ENCODE measurements at regions not wholly inside any gene's neighbourhood (a gene's known extent, or its start where the extent isn't known, plus 50 kb on each side); places are given as distances from the start of the nearest gene placed in this dataset.

DNA sequence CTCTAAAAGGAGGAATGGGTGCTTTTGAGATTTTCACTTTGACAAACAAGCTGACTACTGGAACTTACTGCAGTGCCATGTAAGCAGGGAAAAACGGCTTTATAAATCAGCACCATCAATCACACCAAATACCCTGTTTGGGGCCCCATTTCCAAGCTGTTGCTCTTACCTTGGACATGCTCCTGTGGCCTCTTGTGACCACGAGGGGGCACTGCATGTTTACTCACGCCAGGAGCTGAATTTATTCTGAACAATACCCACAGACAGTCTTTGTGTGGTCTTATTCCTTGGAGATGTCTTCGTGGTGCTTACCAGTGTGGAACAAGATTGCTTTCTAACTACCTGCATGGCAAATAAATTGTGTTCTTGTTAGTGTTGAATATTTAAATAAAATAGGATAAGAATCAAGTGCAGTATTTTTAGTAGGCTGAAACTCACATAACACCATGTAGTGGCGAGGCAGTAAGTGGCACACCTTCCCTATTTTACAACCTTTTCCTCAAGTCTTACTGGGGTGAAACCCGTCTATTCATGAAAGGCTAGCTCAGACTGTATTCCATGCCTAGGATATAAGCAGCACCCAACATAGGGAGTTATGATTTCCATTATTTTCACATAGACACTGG, 155.5 kb upstream of the NMUR2 start:
- no peak for DNase-seq (ENCODE audit: low read depth, low spot score)
- Histone ChIP-seq H3K4me3 (ENCODE audit: low read depth, low read length) (no peak overlapping the region), H3K27ac (ENCODE audit: low read depth, low read length) (no peak overlapping the region), H3K27me3 (ENCODE audit: control insufficient read depth, insufficient read depth, low read length) (no peaks in the 10 kb centered on the region), H3K9me3 (ENCODE audit: control insufficient read depth, insufficient read depth, low read length) (no peaks in the 10 kb centered on the region)
- ChIA-PET POLR2A (no interaction called here), CTCF (interaction anchor here (1.7 kb wide), 1 partner anchor 1405 kb away, joined by 23 read pairs; no protein-coding TSS in a partner anchor)
- TF ChIP-seq, protein P1, sequence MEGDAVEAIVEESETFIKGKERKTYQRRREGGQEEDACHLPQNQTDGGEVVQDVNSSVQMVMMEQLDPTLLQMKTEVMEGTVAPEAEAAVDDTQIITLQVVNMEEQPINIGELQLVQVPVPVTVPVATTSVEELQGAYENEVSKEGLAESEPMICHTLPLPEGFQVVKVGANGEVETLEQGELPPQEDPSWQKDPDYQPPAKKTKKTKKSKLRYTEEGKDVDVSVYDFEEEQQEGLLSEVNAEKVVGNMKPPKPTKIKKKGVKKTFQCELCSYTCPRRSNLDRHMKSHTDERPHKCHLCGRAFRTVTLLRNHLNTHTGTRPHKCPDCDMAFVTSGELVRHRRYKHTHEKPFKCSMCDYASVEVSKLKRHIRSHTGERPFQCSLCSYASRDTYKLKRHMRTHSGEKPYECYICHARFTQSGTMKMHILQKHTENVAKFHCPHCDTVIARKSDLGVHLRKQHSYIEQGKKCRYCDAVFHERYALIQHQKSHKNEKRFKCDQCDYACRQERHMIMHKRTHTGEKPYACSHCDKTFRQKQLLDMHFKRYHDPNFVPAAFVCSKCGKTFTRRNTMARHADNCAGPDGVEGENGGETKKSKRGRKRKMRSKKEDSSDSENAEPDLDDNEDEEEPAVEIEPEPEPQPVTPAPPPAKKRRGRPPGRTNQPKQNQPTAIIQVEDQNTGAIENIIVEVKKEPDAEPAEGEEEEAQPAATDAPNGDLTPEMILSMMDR (IDR thresholded peaks at IDR 0.05; ENCODE audit: low read depth, low read length) = peak; percentile 56

DNA sequence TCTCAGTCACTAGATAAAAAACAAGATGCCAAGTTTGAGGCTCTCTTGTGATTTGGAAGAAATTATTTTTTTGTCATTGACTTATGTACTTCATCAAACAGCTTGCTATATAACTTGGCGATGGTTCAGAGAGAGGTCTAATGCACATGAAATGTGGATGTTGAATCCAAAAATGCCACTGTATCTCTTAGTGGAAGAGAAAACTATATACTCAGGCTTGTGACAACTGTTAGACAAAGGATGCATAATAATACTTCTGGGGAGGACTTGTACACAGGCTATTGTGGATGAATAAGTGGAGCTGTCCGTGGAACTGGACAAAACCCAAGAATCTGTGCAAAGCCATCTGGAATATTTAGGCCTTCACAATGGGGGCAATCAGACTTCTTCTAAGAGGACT, 162.9 kb upstream of the NMUR2 start:
- TF ChIP-seq, protein P1 (IDR thresholded peaks at IDR 0.05; ENCODE audit: low read depth, low read length) = no peak
- Histone ChIP-seq H3K9me3 (ENCODE audit: control insufficient read depth, insufficient read depth, low read length) (peaks cover 3% of the 10 kb centered on the region), H3K27me3 (ENCODE audit: control insufficient read depth, insufficient read depth, low read length) (no peaks in the 10 kb centered on the region), H3K27ac (ENCODE audit: low read depth, low read length) (no peak overlapping the region), H3K4me3 (ENCODE audit: low read depth, low read length) (no peak overlapping the region)
- ChIA-PET CTCF (no interaction called here), POLR2A (no interaction called here)
- DNase-seq (ENCODE audit: low read depth, low spot score) = no peak

DNA sequence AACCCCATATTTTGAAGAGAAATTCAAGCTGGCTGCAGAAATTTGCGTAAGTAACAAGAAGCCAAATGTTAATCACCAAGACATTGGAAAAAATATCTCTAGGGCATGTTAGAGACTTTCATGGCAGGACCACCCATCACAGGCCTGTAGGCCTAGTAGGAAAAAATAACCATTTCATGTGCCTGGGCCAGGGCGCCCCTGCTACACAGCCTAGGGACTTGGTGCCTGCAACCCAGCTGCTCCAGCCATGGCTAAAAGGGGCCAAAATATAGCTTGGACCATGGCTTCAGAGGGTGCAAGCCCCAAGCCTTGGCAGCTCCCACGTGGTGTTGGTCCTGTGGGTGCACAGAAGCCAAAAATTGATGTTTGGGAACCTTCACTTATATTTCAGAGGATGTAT, 167.7 kb upstream of the NMUR2 start:
- peaks cover 3% of the 10 kb centered on the region for H3K9me3 ChIP-seq (ENCODE audit: control insufficient read depth, insufficient read depth, low read length)
- ChIA-PET CTCF (no interaction called here), POLR2A (no interaction called here)
- no peak overlapping the region for H3K4me3 ChIP-seq (ENCODE audit: low read depth, low read length)
- no peak for DNase-seq (ENCODE audit: low read depth, low spot score)
- no peak overlapping the region for H3K27ac ChIP-seq (ENCODE audit: low read depth, low read length)
- TF ChIP-seq, protein P1 (IDR thresholded peaks at IDR 0.05; ENCODE audit: low read depth, low read length) = no peak
- H3K27me3 ChIP-seq (ENCODE audit: control insufficient read depth, insufficient read depth, low read length) = no peaks in the 10 kb centered on the region

DNA sequence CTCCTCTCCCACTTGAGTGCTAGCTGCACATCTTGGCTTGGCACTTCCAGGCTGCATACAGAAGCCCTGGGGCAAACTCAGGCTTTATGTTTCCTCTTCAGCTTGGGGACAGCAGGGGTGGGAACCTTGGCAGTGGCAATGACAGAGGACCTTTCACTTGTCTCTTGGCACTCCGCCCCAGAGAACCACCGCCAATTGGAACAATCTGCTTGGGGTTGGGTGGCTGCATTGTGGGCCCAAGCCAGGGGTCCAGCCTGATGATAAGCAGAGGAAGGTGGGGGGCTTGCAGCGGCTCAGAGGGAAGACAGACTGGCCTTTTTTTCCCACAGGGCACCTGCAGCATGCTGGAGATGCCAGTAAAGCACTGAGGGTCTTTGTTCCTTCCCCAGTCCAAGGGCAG, 179.0 kb upstream of the NMUR2 start:
- CTCF ChIA-PET = no interaction called here
- TF ChIP-seq, protein P1 (IDR thresholded peaks at IDR 0.05; ENCODE audit: low read depth, low read length) = no peak
- Histone ChIP-seq H3K4me3 (ENCODE audit: low read depth, low read length) (no peak overlapping the region), H3K27me3 (ENCODE audit: control insufficient read depth, insufficient read depth, low read length) (no peaks in the 10 kb centered on the region), H3K9me3 (ENCODE audit: control insufficient read depth, insufficient read depth, low read length) (peaks cover 19% of the 10 kb centered on the region), H3K27ac (ENCODE audit: low read depth, low read length) (no peak overlapping the region)
- POLR2A ChIA-PET = no interaction called here
- no peak for DNase-seq (ENCODE audit: low read depth, low spot score)

DNA sequence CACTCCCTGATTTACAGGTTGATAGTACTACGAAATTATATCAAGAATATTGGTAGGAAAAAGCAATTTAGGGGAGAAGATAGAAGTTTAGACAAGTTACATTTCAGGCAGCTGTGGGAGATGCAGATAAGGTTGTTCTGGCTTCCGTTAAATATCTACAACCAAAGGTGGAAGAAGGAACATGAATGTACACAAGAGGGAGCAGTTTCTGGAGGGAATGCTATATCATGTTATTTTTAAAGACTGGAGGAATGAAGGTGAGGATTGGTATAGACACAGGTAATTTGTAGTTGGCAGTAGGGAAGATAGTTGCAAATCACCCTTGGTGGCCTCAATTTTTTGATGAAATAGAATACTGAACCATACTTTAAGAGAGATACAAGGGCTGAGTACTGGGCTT, 187.3 kb upstream of the NMUR2 start:
- H3K27ac ChIP-seq (ENCODE audit: low read depth, low read length) = no peak overlapping the region
- no peak for DNase-seq (ENCODE audit: low read depth, low spot score)
- H3K9me3 ChIP-seq (ENCODE audit: control insufficient read depth, insufficient read depth, low read length) = no peaks in the 10 kb centered on the region
- H3K27me3 ChIP-seq (ENCODE audit: control insufficient read depth, insufficient read depth, low read length) = no peaks in the 10 kb centered on the region
- TF ChIP-seq, protein P1 (IDR thresholded peaks at IDR 0.05; ENCODE audit: low read depth, low read length) = no peak
- POLR2A ChIA-PET = no interaction called here
- H3K4me3 ChIP-seq (ENCODE audit: low read depth, low read length) = no peak overlapping the region
- CTCF ChIA-PET = no interaction called here
